Omental fat pad (tissue), 3 donors: ENCODE measurements at regions not wholly inside any gene's neighbourhood (a gene's known extent, or its start where the extent isn't known, plus 50 kb on each side); places are given as distances from the start of the nearest gene placed in this dataset.

Experiments
- ATAC-seq: fragments of 150-250 bp; one replicate; pipeline ENCODE4 v1.9.1; 2016; ENCODE audit warnings: mild to moderate bottlenecking, moderate library complexity; ENCODE audit not compliant: low FRiP score
- DNase-seq: peaks from one replicate; pipeline ENCODE4 v3.0.0-alpha.2; 2019; ENCODE audit warnings: low spot score
- TF ChIP-seq, protein P1 (sequence below), 3 donors: fragments of 450-650 bp; IDR thresholded peaks; one replicate each; pipeline ENCODE4 v1.5.1; 2016 to 2017; ENCODE audit warnings: antibody characterized with exemption in 3 of 3, mild to moderate bottlenecking in 3 of 3, moderate library complexity in 2 of 3

DNA sequence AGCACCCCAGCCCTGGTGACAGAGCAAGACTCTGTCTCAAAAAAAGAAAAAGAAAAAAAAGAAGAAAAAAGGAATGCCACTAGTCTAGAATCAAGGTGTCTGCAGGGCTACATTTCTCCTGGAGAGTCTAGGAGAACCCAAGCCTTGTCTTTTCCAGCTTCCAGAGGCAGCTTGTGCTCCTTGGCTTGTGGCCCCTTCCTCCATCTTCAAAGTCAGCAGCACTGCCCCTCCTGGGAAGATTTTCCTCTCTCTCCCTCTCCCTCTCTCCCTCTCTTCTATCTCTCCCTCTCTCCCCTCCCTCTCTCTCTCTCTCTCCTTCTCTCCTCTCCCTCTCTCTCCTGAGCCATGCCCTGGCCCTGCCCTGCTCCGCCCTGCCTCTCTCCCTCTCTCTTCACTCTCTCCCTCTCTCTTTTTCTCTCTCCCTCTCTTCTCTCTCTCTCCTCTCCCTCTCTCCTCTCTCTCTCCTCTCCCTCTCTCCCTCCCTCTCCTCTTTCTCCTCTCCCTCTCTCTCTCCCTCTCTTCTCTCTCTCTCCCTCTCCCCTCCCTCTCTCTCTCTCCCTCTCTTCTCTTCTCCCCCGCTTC is 97.7 kb upstream of the FGF3 start:
- DNase-seq (no peak), ATAC-seq (no peak)
- TF ChIP-seq, protein P1, sequence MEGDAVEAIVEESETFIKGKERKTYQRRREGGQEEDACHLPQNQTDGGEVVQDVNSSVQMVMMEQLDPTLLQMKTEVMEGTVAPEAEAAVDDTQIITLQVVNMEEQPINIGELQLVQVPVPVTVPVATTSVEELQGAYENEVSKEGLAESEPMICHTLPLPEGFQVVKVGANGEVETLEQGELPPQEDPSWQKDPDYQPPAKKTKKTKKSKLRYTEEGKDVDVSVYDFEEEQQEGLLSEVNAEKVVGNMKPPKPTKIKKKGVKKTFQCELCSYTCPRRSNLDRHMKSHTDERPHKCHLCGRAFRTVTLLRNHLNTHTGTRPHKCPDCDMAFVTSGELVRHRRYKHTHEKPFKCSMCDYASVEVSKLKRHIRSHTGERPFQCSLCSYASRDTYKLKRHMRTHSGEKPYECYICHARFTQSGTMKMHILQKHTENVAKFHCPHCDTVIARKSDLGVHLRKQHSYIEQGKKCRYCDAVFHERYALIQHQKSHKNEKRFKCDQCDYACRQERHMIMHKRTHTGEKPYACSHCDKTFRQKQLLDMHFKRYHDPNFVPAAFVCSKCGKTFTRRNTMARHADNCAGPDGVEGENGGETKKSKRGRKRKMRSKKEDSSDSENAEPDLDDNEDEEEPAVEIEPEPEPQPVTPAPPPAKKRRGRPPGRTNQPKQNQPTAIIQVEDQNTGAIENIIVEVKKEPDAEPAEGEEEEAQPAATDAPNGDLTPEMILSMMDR (IDR thresholded peaks at IDR 0.05): no peak

DNA sequence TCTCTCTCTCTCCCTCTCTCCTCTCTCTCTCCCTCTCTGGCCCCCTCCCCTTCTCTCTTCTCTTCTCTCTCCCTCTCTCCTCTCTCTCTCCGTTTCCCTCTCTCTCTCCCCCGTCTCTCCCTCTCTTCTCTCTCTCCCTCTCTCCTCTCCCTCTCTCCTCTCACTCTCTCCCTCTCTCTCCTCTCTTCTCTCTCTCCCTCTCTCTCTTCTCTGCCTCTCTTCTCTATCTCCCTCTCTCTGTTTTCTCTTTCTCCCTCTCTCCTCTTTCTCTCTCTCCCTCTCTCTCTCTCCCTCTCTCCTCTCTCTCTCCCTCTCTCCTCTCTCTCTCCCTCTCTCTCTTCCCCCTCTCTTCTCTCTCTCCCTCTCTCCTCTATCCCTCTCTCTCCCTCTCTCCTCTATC is 98.3 kb upstream of the FGF3 start:
- TF ChIP-seq, protein P1 (IDR thresholded peaks at IDR 0.05): no peak
- DNase-seq (no peak), ATAC-seq (no peak)

DNA sequence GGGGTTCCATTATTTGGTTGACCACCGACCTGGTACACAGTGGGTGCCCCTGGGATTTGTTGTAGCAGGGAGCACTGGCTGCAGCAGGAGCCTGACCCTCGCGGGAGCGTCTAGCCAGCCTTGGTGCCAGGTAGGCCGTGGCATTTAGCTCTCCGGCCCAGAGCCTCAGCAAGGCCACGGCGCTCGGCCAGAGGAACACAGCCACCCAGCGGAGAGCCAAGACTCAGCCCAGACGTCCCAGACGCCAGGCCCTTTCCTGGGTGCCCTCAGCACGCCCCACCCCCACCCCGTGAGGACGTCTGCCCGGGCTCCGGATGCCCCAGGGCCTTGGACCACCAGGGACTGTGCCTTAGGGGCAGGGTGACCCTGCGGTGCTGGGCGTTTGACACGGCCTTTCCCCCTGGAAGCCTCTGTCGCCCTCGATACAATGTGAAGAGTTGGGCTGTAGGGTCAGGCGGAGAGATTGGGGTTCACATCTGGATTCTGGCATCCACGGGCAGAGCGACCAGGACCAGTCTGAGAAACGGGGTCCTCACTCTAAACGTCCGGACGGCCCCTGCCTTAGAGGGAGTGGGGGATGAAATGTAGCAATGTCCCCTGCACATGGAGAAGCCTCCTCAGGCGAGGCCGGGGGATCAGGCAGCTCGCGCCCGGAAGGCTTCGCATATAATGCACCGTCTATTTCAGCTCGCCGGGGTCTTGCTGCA is 99.2 kb upstream of the FGF3 start:
- ATAC-seq (peak; percentile 7), DNase-seq (no peak)
- TF ChIP-seq, protein P1 (IDR thresholded peaks at IDR 0.05): no peak

DNA sequence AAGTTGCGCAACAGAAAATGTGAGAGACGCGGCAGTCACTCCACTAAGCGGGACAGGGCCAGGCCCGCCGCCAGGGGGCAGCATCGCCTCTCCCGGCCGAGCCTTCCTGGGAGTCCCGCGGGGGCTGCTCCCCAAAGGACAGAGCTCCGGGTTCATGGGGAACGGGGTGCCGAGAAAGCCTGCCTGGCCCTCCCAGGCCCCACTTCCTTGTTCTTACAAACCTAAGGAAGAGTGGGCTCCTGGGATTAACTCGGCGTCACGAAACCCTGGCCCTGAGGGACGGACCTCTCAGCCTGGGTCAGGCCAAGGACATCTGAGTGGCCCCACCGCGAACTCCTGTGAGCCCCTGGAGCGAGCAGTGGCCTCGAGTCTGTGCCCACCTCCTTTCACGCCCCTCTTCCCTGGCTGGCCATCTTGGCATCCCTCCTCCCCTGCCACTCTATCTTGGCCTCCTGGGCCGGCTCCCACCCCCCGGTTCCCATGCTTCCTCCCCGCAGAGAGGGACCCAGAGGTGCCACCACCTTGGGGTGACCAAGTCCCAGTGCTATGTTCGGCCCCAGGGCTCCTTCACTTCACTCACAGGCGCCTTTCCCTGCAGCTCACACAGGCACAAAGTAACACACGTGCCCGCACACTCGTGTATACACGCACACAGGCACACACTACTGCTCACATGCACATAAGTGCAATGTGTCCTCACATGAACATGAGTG is 99.9 kb upstream of the FGF3 start:
- DNase-seq (peak; percentile 69), ATAC-seq (peak; percentile 45)
- TF ChIP-seq, protein P1 (IDR thresholded peaks at IDR 0.05): peak in 2 of 3 donors; percentile 62 to 84

DNA sequence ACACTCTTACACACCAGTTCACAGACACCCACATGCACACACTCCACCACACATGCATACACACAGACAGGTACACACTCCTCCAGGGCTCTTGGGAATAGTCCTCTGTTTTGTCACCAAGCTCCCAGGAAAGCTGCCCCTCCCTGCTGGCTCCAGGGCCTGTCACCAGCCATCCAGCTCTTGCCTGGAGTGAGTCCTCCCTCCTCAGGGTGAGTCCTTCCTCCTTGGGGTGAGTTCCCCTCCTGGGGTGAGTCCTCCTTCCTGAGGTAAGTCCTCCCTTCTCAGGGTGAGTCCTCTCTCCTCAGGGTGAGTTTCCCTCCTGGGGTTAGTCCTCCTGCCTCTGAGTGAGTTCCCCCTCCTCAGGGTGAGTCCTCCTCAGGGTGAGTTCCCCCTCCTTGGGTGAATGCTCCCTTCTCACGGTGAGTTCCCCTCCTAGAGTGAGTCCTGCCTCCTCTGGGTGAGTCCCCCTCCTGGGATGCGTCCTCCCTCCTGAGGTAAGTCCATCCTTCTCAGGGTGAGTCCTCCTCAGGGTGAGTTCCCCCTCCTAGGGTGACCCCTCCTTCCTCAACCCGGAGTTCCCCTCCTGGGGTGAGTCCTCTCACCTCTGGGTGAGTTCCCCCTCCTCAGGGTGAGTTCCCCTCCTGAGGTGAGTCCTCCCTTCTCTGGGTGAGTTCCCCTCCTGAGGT is 100.6 kb upstream of the FGF3 start:
- TF ChIP-seq, protein P1 (IDR thresholded peaks at IDR 0.05): no peak
- DNase-seq: no peak
- ATAC-seq: no peak

DNA sequence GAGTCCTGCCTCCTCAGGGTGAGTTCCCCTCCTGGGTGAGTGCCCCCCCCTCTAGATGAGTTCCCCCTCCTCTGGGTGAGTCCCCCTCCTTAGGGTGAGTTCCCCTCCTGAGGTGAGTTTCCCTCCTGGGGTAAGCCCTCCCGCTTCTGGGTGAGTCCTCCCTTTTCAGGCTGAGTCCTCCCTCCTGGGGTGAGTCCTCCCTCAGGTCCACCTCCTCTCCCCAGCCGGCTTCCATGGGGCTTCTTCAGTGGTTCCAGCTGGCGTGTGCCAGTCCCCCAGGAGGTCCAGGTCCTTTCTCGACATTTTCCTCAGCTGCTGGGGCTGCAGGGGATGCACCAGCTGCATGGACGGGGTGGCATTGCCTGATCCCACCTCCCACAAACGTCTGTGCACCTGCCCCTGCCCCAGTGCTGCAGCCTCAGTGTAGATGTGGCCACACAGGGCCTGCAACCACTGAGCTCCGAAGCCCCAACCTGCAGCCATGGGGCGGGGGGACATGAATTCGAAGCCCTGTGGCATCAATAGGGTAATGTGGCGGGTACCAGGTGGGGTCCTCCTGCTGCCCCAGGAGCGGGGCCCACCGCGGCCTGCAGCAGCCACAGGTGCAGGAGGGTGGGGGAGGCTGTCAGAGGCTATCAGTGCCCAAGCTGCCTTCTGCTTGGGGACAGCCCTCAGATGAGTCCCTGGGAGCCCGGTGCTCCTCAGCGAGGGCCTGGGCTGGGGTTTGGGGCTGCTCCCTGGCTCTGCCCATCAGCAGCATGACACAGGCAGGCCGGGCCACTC is 101.3 kb upstream of the FGF3 start:
- TF ChIP-seq, protein P1 (IDR thresholded peaks at IDR 0.05): no peak
- no peak for DNase-seq
- no peak for ATAC-seq
